Activated T-cell treated with anti-CD3 and anti-CD28 coated beads, Interleukin-2, amount 50 U/mL, for 24 hours (primary cell): ENCODE measurements at regions not wholly inside any gene's neighbourhood (a gene's known extent, or its start where the extent isn't known, plus 50 kb on each side); places are given as distances from the start of the nearest gene placed in this dataset.

Source experiments
- DNase-seq: peaks from one replicate; pipeline ENCODE4 v3.0.0-alpha.2; 2020
- H3K27ac Mint-ChIP-seq: 2 replicates; pipeline ENCODE4 v1.8.0; 2020; ENCODE audit warnings: mild to moderate bottlenecking, mixed read lengths
- H3K27me3 Mint-ChIP-seq: 2 replicates; pipeline ENCODE4 v1.8.0; 2020; ENCODE audit warnings: mixed read lengths
- H3K36me3 Mint-ChIP-seq: 2 replicates; pipeline ENCODE4 v1.8.0; 2020; ENCODE audit warnings: low read depth, mixed read lengths
- H3K4me1 Mint-ChIP-seq: 2 replicates; pipeline ENCODE4 v1.8.0; 2020; ENCODE audit warnings: low read depth, mixed read lengths
- H3K4me3 Mint-ChIP-seq: 2 replicates; pipeline ENCODE4 v1.8.0; 2020; ENCODE audit warnings: mild to moderate bottlenecking, moderate library complexity, mixed read lengths
- H3K9me3 Mint-ChIP-seq: 2 replicates; pipeline ENCODE4 v1.8.0; 2020; ENCODE audit warnings: mixed read lengths

GRCh38 chr2:9681427-9681817 is 50.6 kb upstream of the YWHAQ start:
- no peak overlapping the region for H3K4me3 Mint-ChIP-seq
- H3K9me3 Mint-ChIP-seq, result no peaks in the 10 kb centered on the region
- H3K27me3 Mint-ChIP-seq, result no peaks in the 10 kb centered on the region
- no peaks in the 10 kb centered on the region for H3K36me3 Mint-ChIP-seq
- H3K4me1 Mint-ChIP-seq, result peaks cover 11% of the 10 kb centered on the region
- peak overlapping the region; percentile 83 for H3K27ac Mint-ChIP-seq
- no peak for DNase-seq

GRCh38 chr2:9685637-9686036 is 54.8 kb upstream of the YWHAQ start:
- H3K9me3 Mint-ChIP-seq, result no peaks in the 10 kb centered on the region
- H3K4me3 Mint-ChIP-seq, result no peak overlapping the region
- H3K27ac Mint-ChIP-seq, result no peak overlapping the region
- H3K36me3 Mint-ChIP-seq, result no peaks in the 10 kb centered on the region
- DNase-seq, result no peak
- H3K27me3 Mint-ChIP-seq, result no peaks in the 10 kb centered on the region
- H3K4me1 Mint-ChIP-seq, result peaks cover 10% of the 10 kb centered on the region

- DNase-seq, result no peak
- Mint-ChIP-seq H3K9me3 (no peaks in the 10 kb centered on the region), H3K4me1 (peaks cover 8% of the 10 kb centered on the region)
Observed at GRCh38 chr2:9686061-9686460, 55.3 kb upstream of the YWHAQ start.

GRCh38 chr2:9690252-9690651 is 59.5 kb upstream of the YWHAQ start:
- H3K4me1 Mint-ChIP-seq, result peaks cover 17% of the 10 kb centered on the region
- peak overlapping the region; percentile 1 for H3K27ac Mint-ChIP-seq
- H3K27me3 Mint-ChIP-seq, result no peaks in the 10 kb centered on the region
- H3K9me3 Mint-ChIP-seq, result no peaks in the 10 kb centered on the region
- no peak for DNase-seq
- no peak overlapping the region for H3K4me3 Mint-ChIP-seq
- no peaks in the 10 kb centered on the region for H3K36me3 Mint-ChIP-seq

More at GRCh38 chr2:9686061-9686460, 55.3 kb upstream of the YWHAQ start:
- Mint-ChIP-seq H3K4me3 (no peak overlapping the region), H3K27me3 (no peaks in the 10 kb centered on the region), H3K27ac (no peak overlapping the region), H3K36me3 (no peaks in the 10 kb centered on the region)

- Mint-ChIP-seq H3K9me3 (no peaks in the 10 kb centered on the region), H3K27ac (peak overlapping the region; percentile 26), H3K4me1 (peaks cover 17% of the 10 kb centered on the region), H3K4me3 (no peak overlapping the region), H3K36me3 (no peaks in the 10 kb centered on the region), H3K27me3 (no peaks in the 10 kb centered on the region)
- no peak for DNase-seq
Observed at GRCh38 chr2:9690716-9691498, 60.1 kb upstream of the YWHAQ start.

GRCh38 chr2:9692456-9693195 is 61.8 kb upstream of the YWHAQ start:
- Mint-ChIP-seq H3K9me3 (no peaks in the 10 kb centered on the region), H3K27me3 (no peaks in the 10 kb centered on the region), H3K36me3 (no peaks in the 10 kb centered on the region), H3K4me3 (no peak overlapping the region), H3K27ac (peak overlapping the region; percentile 57), H3K4me1 (peaks cover 21% of the 10 kb centered on the region)
- DNase-seq, result no peak

- H3K27ac Mint-ChIP-seq, result no peak overlapping the region
- H3K9me3 Mint-ChIP-seq, result no peaks in the 10 kb centered on the region
- peaks cover 26% of the 10 kb centered on the region for H3K4me1 Mint-ChIP-seq
- no peaks in the 10 kb centered on the region for H3K36me3 Mint-ChIP-seq
- H3K4me3 Mint-ChIP-seq, result no peak overlapping the region
- H3K27me3 Mint-ChIP-seq, result no peaks in the 10 kb centered on the region
- DNase-seq, result no peak
Observed at GRCh38 chr2:9693196-9693491, 62.3 kb upstream of the YWHAQ start.

GRCh38 chr2:9693646-9694045 is 62.8 kb upstream of the YWHAQ start:
- H3K27ac Mint-ChIP-seq, result no peak overlapping the region
- no peak overlapping the region for H3K4me3 Mint-ChIP-seq
- no peaks in the 10 kb centered on the region for H3K9me3 Mint-ChIP-seq
- no peak for DNase-seq
- H3K36me3 Mint-ChIP-seq, result no peaks in the 10 kb centered on the region
- no peaks in the 10 kb centered on the region for H3K27me3 Mint-ChIP-seq
- H3K4me1 Mint-ChIP-seq, result peaks cover 29% of the 10 kb centered on the region

- no peaks in the 10 kb centered on the region for H3K36me3 Mint-ChIP-seq
- no peak for DNase-seq
- H3K4me1 Mint-ChIP-seq, result peaks cover 39% of the 10 kb centered on the region
- H3K27ac Mint-ChIP-seq, result no peak overlapping the region
- no peaks in the 10 kb centered on the region for H3K27me3 Mint-ChIP-seq
- H3K9me3 Mint-ChIP-seq, result no peaks in the 10 kb centered on the region
- no peak overlapping the region for H3K4me3 Mint-ChIP-seq
Observed at GRCh38 chr2:9694661-9695234, 64.0 kb upstream of the YWHAQ start.

- Mint-ChIP-seq H3K27ac (no peak overlapping the region), H3K9me3 (no peaks in the 10 kb centered on the region), H3K36me3 (no peaks in the 10 kb centered on the region), H3K27me3 (no peaks in the 10 kb centered on the region), H3K4me3 (no peak overlapping the region), H3K4me1 (peaks cover 45% of the 10 kb centered on the region)
- DNase-seq, result no peak
Observed at GRCh38 chr2:9695941-9696340, 65.1 kb upstream of the YWHAQ start.

GRCh38 chr2:9696731-9697130 is 65.9 kb upstream of the YWHAQ start:
- peaks cover 45% of the 10 kb centered on the region for H3K4me1 Mint-ChIP-seq

GRCh38 chr2:9697909-9698308 is 67.1 kb upstream of the YWHAQ start:
- peaks cover 44% of the 10 kb centered on the region for H3K4me1 Mint-ChIP-seq
- H3K36me3 Mint-ChIP-seq, result no peaks in the 10 kb centered on the region
- H3K4me3 Mint-ChIP-seq, result no peak overlapping the region
- no peak for DNase-seq
- peak overlapping the region; percentile 4 for H3K27ac Mint-ChIP-seq
- H3K27me3 Mint-ChIP-seq, result no peaks in the 10 kb centered on the region
- no peaks in the 10 kb centered on the region for H3K9me3 Mint-ChIP-seq

More at GRCh38 chr2:9696731-9697130, 65.9 kb upstream of the YWHAQ start:
- no peak for DNase-seq
- Mint-ChIP-seq H3K27ac (no peak overlapping the region), H3K9me3 (no peaks in the 10 kb centered on the region), H3K36me3 (no peaks in the 10 kb centered on the region), H3K27me3 (no peaks in the 10 kb centered on the region), H3K4me3 (no peak overlapping the region)

- no peaks in the 10 kb centered on the region for H3K9me3 Mint-ChIP-seq
- DNase-seq, result no peak
- H3K27me3 Mint-ChIP-seq, result no peaks in the 10 kb centered on the region
- no peaks in the 10 kb centered on the region for H3K36me3 Mint-ChIP-seq
- H3K4me3 Mint-ChIP-seq, result no peak overlapping the region
- H3K27ac Mint-ChIP-seq, result no peak overlapping the region
- H3K4me1 Mint-ChIP-seq, result peaks cover 51% of the 10 kb centered on the region
Observed at GRCh38 chr2:9699139-9700108, 68.6 kb upstream of the YWHAQ start.

- H3K27me3 Mint-ChIP-seq, result no peaks in the 10 kb centered on the region
- DNase-seq, result no peak
- no peak overlapping the region for H3K4me3 Mint-ChIP-seq
- no peaks in the 10 kb centered on the region for H3K9me3 Mint-ChIP-seq
- H3K36me3 Mint-ChIP-seq, result no peaks in the 10 kb centered on the region
- no peak overlapping the region for H3K27ac Mint-ChIP-seq
- H3K4me1 Mint-ChIP-seq, result peaks cover 56% of the 10 kb centered on the region
Observed at GRCh38 chr2:9700109-9700495, 69.3 kb upstream of the YWHAQ start.
